Immature natural killer cell (primary cell): ENCODE measurements at regions not wholly inside any gene's neighbourhood (a gene's known extent, or its start where the extent isn't known, plus 50 kb on each side); places are given as distances from the start of the nearest gene placed in this dataset.

Source experiments
- DNase-seq, 3 donors: peaks; one replicate each; pipeline ENCODE4 v3.0.0; 2022; ENCODE audit warnings: mixed read lengths in 1 of 3
- H3K27ac Mint-ChIP-seq, 6 donors: one replicate each; pipeline ENCODE4 v1.8.0; 2020; ENCODE audit warnings: mixed read lengths in 6 of 6, mild to moderate bottlenecking in 5 of 6, inconsistent platforms in 4 of 6, moderate library complexity in 3 of 6
- H3K27me3 Mint-ChIP-seq, 3 donors: one replicate each; pipeline ENCODE4 v1.8.0; 2020 to 2021; ENCODE audit warnings: low read depth in 3 of 3, mild to moderate bottlenecking in 3 of 3, mixed read lengths in 3 of 3, moderate library complexity in 3 of 3, inconsistent platforms in 1 of 3
- H3K36me3 Mint-ChIP-seq, 3 donors: one replicate each; pipeline ENCODE4 v1.8.0; 2020; ENCODE audit warnings: mixed read lengths in 3 of 3, inconsistent platforms in 2 of 3, mild to moderate bottlenecking in 2 of 3
- H3K4me1 Mint-ChIP-seq, 2 donors: one replicate each; pipeline ENCODE4 v1.8.0; 2020; ENCODE audit warnings: inconsistent platforms in 2 of 2, mild to moderate bottlenecking in 2 of 2, mixed read lengths in 2 of 2, moderate library complexity in 1 of 2
- H3K4me3 Mint-ChIP-seq, 5 donors: one replicate each; pipeline ENCODE4 v1.8.0; 2020; ENCODE audit warnings: mild to moderate bottlenecking in 5 of 5, mixed read lengths in 5 of 5, inconsistent platforms in 3 of 5, moderate library complexity in 3 of 5
- H3K9me3 Mint-ChIP-seq, 6 donors: one replicate each; pipeline ENCODE4 v1.8.0; 2020; ENCODE audit warnings: mild to moderate bottlenecking in 6 of 6, mixed read lengths in 6 of 6, inconsistent platforms in 4 of 6, moderate library complexity in 3 of 6

- no peaks in the 10 kb centered on the region for H3K36me3 Mint-ChIP-seq
- H3K27ac Mint-ChIP-seq, result no peak overlapping the region
- no peak overlapping the region for H3K4me3 Mint-ChIP-seq
- DNase-seq, result no peak
- H3K9me3 Mint-ChIP-seq, result peaks cover 0 to 9% (median 4%) of the 10 kb centered on the region in 6 donors
- H3K4me1 Mint-ChIP-seq, result no peaks in the 10 kb centered on the region
- H3K27me3 Mint-ChIP-seq, result peaks cover 0 to 2% (median 2%) of the 10 kb centered on the region in 3 donors
Measured at GRCh38 chr20:6906871-6907270, 139.4 kb downstream of the BMP2 start.

DNA sequence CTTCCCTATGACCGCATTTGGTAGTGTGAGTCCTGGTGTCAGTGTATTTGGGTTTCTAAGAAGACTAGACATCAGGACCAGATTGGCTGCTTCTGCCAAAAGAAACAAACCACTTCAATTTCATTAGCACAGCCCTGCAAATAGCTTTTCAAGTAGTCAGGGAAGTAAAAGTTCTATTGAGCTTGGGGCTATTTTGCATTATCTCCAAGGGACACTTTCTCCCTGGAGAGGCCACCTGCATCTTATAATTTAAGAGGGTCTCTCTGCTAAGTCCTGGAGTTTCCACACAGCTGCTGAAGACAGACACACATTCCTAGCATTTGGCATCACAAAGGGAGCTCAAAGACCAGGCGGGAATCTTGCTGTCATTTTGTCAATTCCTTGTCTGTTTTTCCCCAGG lies 141.2 kb downstream of the BMP2 start:
- Mint-ChIP-seq H3K4me3 (no peak overlapping the region), H3K9me3 (peaks cover 0 to 6% (median 2%) of the 10 kb centered on the region in 6 donors), H3K36me3 (no peaks in the 10 kb centered on the region), H3K4me1 (no peaks in the 10 kb centered on the region), H3K27me3 (peaks cover 0 to 2% (median 0%) of the 10 kb centered on the region in 3 donors), H3K27ac (no peak overlapping the region)
- no peak for DNase-seq

DNA sequence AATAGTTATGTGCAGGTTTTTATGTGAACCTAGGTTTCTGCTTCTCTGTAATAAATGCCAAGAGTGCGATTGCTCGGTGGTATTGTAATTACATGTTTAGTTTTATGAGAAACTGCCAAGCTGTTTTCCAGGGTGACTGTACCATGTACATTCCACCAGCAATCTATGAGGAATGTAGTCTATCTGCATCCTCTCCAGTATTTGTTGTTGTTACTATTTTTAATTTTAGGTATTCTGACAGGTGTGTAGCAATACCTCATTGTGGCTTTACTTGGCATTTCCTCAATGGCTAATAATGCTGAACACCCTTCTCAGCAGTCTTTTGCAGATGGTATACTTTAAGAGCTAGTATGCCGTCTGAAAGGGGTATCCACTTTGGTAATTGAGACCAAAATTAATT lies 142.1 kb downstream of the BMP2 start:
- Mint-ChIP-seq H3K36me3 (no peaks in the 10 kb centered on the region), H3K4me3 (no peak overlapping the region), H3K9me3 (peaks cover 0 to 12% (median 3%) of the 10 kb centered on the region in 6 donors), H3K27me3 (peaks cover 0 to 2% (median 0%) of the 10 kb centered on the region in 3 donors), H3K4me1 (no peaks in the 10 kb centered on the region), H3K27ac (no peak overlapping the region)
- no peak for DNase-seq

GRCh38 chr20:6914986-6915385 lies 147.5 kb downstream of the BMP2 start:
- DNase-seq, result no peak
- Mint-ChIP-seq H3K36me3 (no peaks in the 10 kb centered on the region), H3K4me3 (no peak overlapping the region), H3K27ac (no peak overlapping the region), H3K9me3 (peaks cover 2 to 26% (median 4%) of the 10 kb centered on the region in 6 donors), H3K4me1 (no peaks in the 10 kb centered on the region), H3K27me3 (peaks cover 0 to 5% (median 2%) of the 10 kb centered on the region in 3 donors)

DNA sequence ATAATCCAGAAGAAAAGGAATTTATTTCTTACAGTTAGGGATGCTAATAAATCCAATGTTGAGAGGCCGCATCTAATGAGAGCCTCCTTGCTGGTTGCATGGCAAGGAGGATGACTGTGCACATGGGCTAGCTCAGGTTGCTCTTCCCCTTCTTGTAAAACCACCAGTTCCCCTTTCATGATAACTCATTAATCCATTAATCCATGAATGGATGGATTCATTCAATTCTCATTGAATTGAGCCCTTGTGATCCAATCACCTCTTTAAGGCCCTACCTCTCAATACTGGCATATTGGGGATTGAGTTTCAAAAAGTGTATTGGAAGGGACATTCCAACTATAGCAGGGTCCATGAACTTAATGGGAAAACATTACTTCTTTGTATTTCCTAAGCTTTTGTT lies 149.5 kb downstream of the BMP2 start:
- DNase-seq, result no peak
- no peak overlapping the region for H3K27ac Mint-ChIP-seq
- no peak overlapping the region for H3K4me3 Mint-ChIP-seq
- H3K27me3 Mint-ChIP-seq, result peaks cover 0 to 4% (median 2%) of the 10 kb centered on the region in 3 donors
- H3K36me3 Mint-ChIP-seq, result no peaks in the 10 kb centered on the region
- peaks cover 2 to 26% (median 4%) of the 10 kb centered on the region in 6 donors for H3K9me3 Mint-ChIP-seq
- H3K4me1 Mint-ChIP-seq, result no peaks in the 10 kb centered on the region

- Mint-ChIP-seq H3K36me3 (no peaks in the 10 kb centered on the region), H3K9me3 (peaks cover 0 to 11% (median 3%) of the 10 kb centered on the region in 6 donors), H3K27ac (no peak overlapping the region), H3K4me1 (no peaks in the 10 kb centered on the region), H3K4me3 (no peak overlapping the region), H3K27me3 (peaks cover 0 to 4% (median 2%) of the 10 kb centered on the region in 3 donors)
- no peak for DNase-seq
Measured at GRCh38 chr20:6919792-6920468, 152.4 kb downstream of the BMP2 start.

GRCh38 chr20:6920991-6921613 lies 153.6 kb downstream of the BMP2 start:
- Mint-ChIP-seq H3K27me3 (peaks cover 0 to 4% (median 2%) of the 10 kb centered on the region in 3 donors), H3K9me3 (peaks cover 0 to 14% (median 4%) of the 10 kb centered on the region in 6 donors), H3K36me3 (no peaks in the 10 kb centered on the region), H3K4me3 (no peak overlapping the region), H3K4me1 (no peaks in the 10 kb centered on the region), H3K27ac (no peak overlapping the region)
- no peak for DNase-seq

DNA sequence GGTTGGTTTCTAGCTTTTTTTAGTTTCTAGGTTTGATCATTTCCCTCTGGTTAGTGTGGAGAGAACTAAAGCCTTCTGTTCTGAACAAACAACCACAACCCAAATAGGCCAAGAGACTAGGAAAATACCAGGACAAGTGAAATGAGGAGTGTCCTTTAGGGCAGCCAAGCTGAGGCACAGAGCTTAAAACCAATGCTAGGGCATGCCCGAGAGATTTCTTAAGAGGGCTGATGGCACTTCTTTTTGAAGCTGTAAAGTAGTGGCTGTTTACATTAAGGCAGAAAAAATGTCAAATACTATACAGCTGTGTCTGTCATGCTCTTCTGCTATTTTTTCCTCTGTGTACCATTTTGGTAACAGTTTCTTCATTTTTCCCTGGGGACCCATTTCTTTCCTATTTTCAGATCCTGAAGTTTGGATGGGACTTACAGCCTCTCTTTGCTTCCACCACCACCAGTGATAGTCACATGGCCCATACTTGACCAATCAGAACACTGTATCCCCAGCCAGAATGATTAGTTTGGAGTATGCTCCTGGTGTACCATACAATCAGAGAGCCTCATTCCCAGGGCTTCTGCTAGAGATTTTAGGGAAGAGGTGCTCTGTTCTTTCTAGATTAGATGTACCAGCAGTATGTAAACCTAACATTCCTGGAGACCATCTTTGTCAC lies 154.4 kb downstream of the BMP2 start:
- Mint-ChIP-seq H3K27me3 (peaks cover 0 to 5% (median 0%) of the 10 kb centered on the region in 3 donors), H3K27ac (no peak overlapping the region), H3K36me3 (no peaks in the 10 kb centered on the region), H3K4me1 (no peaks in the 10 kb centered on the region), H3K9me3 (peaks cover 0 to 19% (median 6%) of the 10 kb centered on the region in 6 donors), H3K4me3 (no peak overlapping the region)
- DNase-seq, result no peak

- no peak overlapping the region for H3K27ac Mint-ChIP-seq
- H3K4me3 Mint-ChIP-seq, result no peak overlapping the region
- H3K4me1 Mint-ChIP-seq, result no peaks in the 10 kb centered on the region
- no peaks in the 10 kb centered on the region for H3K36me3 Mint-ChIP-seq
- peaks cover 0 to 18% (median 5%) of the 10 kb centered on the region in 6 donors for H3K9me3 Mint-ChIP-seq
- no peak for DNase-seq
- peaks cover 0 to 2% (median 0%) of the 10 kb centered on the region in 3 donors for H3K27me3 Mint-ChIP-seq
Measured at GRCh38 chr20:6924681-6925080, 157.2 kb downstream of the BMP2 start.

GRCh38 chr20:6925744-6926278 lies 158.3 kb downstream of the BMP2 start:
- H3K4me3 Mint-ChIP-seq, result no peak overlapping the region
- no peak overlapping the region for H3K27ac Mint-ChIP-seq
- H3K27me3 Mint-ChIP-seq, result peaks cover 0 to 2% (median 2%) of the 10 kb centered on the region in 3 donors
- no peak for DNase-seq
- no peaks in the 10 kb centered on the region for H3K4me1 Mint-ChIP-seq
- H3K9me3 Mint-ChIP-seq, result peaks cover 0 to 25% (median 5%) of the 10 kb centered on the region in 6 donors
- H3K36me3 Mint-ChIP-seq, result no peaks in the 10 kb centered on the region

DNA sequence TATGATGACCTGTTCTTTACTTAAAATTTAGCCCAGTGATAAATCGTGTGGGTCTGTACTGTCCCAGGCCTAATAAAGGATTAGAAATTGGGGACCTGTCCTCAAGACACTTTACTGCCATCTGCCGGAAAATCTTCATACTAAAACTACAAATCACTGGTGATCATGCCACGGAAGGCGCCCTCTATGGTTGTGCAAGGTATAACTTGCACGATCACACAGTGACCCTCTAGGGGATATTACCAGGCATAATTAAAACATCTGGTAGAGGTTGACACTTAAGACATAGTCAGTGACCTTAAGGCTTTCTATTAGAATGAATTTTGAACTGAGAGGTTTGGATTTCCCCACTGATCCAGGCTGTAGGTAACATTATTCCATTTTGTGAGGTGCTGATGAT lies 172.6 kb downstream of the BMP2 start:
- DNase-seq, result no peak
- H3K9me3 Mint-ChIP-seq, result peaks cover under 1 to 9% (median 4%) of the 10 kb centered on the region in 6 donors
- no peaks in the 10 kb centered on the region for H3K36me3 Mint-ChIP-seq
- peaks cover 0 to 2% (median 0%) of the 10 kb centered on the region in 3 donors for H3K27me3 Mint-ChIP-seq
- no peaks in the 10 kb centered on the region for H3K4me1 Mint-ChIP-seq
- H3K27ac Mint-ChIP-seq, result no peak overlapping the region
- no peak overlapping the region for H3K4me3 Mint-ChIP-seq

DNA sequence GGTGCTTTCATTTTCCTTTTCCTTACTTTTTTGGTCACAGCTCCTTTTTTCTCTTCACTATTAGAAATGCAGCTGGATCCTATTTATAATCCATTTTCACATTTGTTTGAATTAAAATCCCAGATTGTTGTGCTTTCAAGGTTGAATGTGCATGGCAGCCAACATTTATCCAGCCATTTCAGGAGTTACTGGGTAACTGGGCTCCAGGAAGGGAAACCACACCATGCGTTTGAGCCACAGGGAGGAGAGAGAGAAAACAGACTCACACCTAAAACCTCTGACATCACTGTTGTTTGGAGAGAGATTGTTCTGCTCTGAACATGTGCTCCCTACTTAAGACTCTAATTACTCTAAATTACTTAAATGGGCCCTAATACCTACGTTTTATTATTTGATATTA lies 173.4 kb downstream of the BMP2 start:
- H3K4me3 Mint-ChIP-seq, result no peak overlapping the region
- peaks cover 0 to 9% (median 5%) of the 10 kb centered on the region in 6 donors for H3K9me3 Mint-ChIP-seq
- H3K27me3 Mint-ChIP-seq, result peaks cover 0 to 1% (median 0%) of the 10 kb centered on the region in 3 donors
- no peak for DNase-seq
- no peaks in the 10 kb centered on the region for H3K4me1 Mint-ChIP-seq
- H3K27ac Mint-ChIP-seq, result no peak overlapping the region
- H3K36me3 Mint-ChIP-seq, result no peaks in the 10 kb centered on the region

- no peak for DNase-seq
- Mint-ChIP-seq H3K9me3 (peaks cover 0 to 9% (median 5%) of the 10 kb centered on the region in 6 donors), H3K27ac (no peak overlapping the region), H3K36me3 (no peaks in the 10 kb centered on the region), H3K27me3 (peaks cover 0 to 1% (median 0%) of the 10 kb centered on the region in 3 donors), H3K4me1 (no peaks in the 10 kb centered on the region), H3K4me3 (no peak overlapping the region)
Measured at GRCh38 chr20:6941571-6941970, 174.1 kb downstream of the BMP2 start.

GRCh38 chr20:6942266-6942665 lies 174.8 kb downstream of the BMP2 start:
- Mint-ChIP-seq H3K4me1 (no peaks in the 10 kb centered on the region), H3K4me3 (no peak overlapping the region), H3K9me3 (peaks cover 0 to 9% (median 3%) of the 10 kb centered on the region in 6 donors), H3K27ac (no peak overlapping the region), H3K27me3 (peaks cover 0 to 1% (median 0%) of the 10 kb centered on the region in 3 donors), H3K36me3 (no peaks in the 10 kb centered on the region)
- no peak for DNase-seq
